HL-60 (cell line): ENCODE measurements at regions not wholly inside any gene's neighbourhood (a gene's known extent, or its start where the extent isn't known, plus 50 kb on each side); places are given as distances from the start of the nearest gene placed in this dataset.

Source experiments
- POLR2AphosphoS5 ChIP-seq: IDR thresholded peaks from 2 replicates; pipeline ENCODE4 v1.6.1; 2012; ENCODE audit warnings: low read depth
- SPI1 ChIP-seq: IDR thresholded peaks from 2 replicates; pipeline ENCODE4 v1.6.1; 2012; ENCODE audit warnings: low read depth, mild to moderate bottlenecking, borderline replicate concordance
- TF ChIP-seq, protein P1 (sequence below): IDR thresholded peaks from one replicate; pipeline ENCODE4 v1.5.1; 2011; ENCODE audit warnings: low read length, control low read depth, inconsistent platforms; ENCODE audit not compliant: insufficient read depth
- TF ChIP-seq, protein P2 (sequence below): IDR thresholded peaks from 2 replicates; pipeline ENCODE4 v1.6.1; 2012; ENCODE audit warnings: low read depth; ENCODE audit not compliant: insufficient replicate concordance

DNA sequence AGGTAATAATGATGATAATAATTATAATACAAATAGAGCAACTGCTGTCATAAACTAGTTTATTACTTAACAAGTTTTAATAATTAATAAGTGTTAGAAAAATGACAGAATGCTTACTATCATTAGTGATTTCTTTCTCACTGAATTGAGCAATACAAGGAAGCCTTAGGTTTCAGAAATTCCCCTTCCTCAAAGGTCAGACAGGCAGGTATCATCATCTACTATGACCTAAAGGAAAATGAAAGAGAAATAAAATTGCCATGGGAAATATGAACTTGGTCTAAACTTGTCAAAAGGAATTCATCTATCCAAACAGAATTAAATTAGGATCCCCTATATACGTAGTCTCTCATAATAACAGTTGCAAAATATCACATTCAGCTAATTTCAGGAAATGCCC is 56.3 kb upstream of the SLC7A11 start:
- TF ChIP-seq, protein P1, sequence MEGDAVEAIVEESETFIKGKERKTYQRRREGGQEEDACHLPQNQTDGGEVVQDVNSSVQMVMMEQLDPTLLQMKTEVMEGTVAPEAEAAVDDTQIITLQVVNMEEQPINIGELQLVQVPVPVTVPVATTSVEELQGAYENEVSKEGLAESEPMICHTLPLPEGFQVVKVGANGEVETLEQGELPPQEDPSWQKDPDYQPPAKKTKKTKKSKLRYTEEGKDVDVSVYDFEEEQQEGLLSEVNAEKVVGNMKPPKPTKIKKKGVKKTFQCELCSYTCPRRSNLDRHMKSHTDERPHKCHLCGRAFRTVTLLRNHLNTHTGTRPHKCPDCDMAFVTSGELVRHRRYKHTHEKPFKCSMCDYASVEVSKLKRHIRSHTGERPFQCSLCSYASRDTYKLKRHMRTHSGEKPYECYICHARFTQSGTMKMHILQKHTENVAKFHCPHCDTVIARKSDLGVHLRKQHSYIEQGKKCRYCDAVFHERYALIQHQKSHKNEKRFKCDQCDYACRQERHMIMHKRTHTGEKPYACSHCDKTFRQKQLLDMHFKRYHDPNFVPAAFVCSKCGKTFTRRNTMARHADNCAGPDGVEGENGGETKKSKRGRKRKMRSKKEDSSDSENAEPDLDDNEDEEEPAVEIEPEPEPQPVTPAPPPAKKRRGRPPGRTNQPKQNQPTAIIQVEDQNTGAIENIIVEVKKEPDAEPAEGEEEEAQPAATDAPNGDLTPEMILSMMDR, result no peak
- TF ChIP-seq SPI1 (no peak), POLR2AphosphoS5 (no peak)
- TF ChIP-seq, protein P2, sequence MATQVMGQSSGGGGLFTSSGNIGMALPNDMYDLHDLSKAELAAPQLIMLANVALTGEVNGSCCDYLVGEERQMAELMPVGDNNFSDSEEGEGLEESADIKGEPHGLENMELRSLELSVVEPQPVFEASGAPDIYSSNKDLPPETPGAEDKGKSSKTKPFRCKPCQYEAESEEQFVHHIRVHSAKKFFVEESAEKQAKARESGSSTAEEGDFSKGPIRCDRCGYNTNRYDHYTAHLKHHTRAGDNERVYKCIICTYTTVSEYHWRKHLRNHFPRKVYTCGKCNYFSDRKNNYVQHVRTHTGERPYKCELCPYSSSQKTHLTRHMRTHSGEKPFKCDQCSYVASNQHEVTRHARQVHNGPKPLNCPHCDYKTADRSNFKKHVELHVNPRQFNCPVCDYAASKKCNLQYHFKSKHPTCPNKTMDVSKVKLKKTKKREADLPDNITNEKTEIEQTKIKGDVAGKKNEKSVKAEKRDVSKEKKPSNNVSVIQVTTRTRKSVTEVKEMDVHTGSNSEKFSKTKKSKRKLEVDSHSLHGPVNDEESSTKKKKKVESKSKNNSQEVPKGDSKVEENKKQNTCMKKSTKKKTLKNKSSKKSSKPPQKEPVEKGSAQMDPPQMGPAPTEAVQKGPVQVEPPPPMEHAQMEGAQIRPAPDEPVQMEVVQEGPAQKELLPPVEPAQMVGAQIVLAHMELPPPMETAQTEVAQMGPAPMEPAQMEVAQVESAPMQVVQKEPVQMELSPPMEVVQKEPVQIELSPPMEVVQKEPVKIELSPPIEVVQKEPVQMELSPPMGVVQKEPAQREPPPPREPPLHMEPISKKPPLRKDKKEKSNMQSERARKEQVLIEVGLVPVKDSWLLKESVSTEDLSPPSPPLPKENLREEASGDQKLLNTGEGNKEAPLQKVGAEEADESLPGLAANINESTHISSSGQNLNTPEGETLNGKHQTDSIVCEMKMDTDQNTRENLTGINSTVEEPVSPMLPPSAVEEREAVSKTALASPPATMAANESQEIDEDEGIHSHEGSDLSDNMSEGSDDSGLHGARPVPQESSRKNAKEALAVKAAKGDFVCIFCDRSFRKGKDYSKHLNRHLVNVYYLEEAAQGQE, result no peak
